GM13976 (cell line): ENCODE measurements at regions not wholly inside any gene's neighbourhood (a gene's known extent, or its start where the extent isn't known, plus 50 kb on each side); places are given as distances from the start of the nearest gene placed in this dataset.
"Not testable (repeated sequence)": the region's sequence is repeated elsewhere in the genome, so short reads cannot be mapped to it uniquely, and the experiment has no call there.

Source experiments
- DNase-seq: peaks from one replicate; pipeline ENCODE4 v3.0.0; 2012; ENCODE audit warnings: low spot score
- CTCF ChIP-seq: IDR thresholded peaks from 2 replicates; pipeline ENCODE4 v1.5.1; 2012; ENCODE audit warnings: borderline replicate concordance, mild to moderate bottlenecking; ENCODE audit not compliant: insufficient read depth; ENCODE audit errors: extremely low read depth, missing control alignments, control extremely low read depth
- in situ Hi-C: fragments of 300-500 bp; cut with MboI; formaldehyde crosslinking; loops from one replicate; pipeline ENCODE4 v1.12.0; 2022; ENCODE audit warnings: low sequenced_read_pairs, mixed read lengths, inconsistent platforms; ENCODE audit not compliant: unreplicated experiment

GRCh38 chr7:67344481-67345193 lies 348.0 kb downstream of the TYW1 start:
- TF ChIP-seq CTCF: no peak

DNA sequence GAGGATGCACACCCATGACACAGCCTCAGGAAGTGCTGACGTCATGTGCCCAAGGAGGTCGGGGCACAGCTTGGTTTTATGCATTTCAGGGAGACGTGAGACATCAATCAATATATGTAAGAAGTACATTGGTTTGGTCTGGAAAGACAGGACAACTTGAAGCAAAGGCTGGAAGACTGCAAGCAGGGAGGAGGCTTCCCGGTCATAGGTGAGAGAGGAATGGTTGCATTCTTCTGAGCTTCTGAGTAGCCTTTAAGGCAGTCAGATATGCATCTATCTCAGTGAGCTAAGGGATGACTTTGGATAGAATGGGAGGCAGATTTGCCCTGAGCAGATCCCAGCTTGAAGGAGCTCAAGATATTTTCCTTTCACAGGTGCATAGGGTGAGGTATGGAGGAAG lies 349.5 kb downstream of the TYW1 start:
- in situ Hi-C loops: no loop called here
- no peak for DNase-seq
- TF ChIP-seq CTCF: no peak

More at GRCh38 chr7:67344481-67345193, 348.0 kb downstream of the TYW1 start:
- in situ Hi-C loops: no loop called here
- no peak for DNase-seq

- no peak for DNase-seq
These were observed 350.2 kb downstream of the TYW1 start for GRCh38 chr7:67346876-67347275.

GRCh38 chr7:67348171-67348570 lies 351.5 kb downstream of the TYW1 start:
- TF ChIP-seq CTCF: no peak
- in situ Hi-C loops: no loop called here
- DNase-seq: no peak

More at GRCh38 chr7:67346876-67347275, 350.2 kb downstream of the TYW1 start:
- in situ Hi-C loops: no loop called here
- no peak for TF ChIP-seq CTCF

GRCh38 chr7:67357653-67358052 lies 361.0 kb downstream of the TYW1 start:
- in situ Hi-C loops, DNase-seq: not testable (repeated sequence)

GRCh38 chr7:67358316-67358715 lies 361.7 kb downstream of the TYW1 start:
- in situ Hi-C loops: not testable (repeated sequence)

DNA sequence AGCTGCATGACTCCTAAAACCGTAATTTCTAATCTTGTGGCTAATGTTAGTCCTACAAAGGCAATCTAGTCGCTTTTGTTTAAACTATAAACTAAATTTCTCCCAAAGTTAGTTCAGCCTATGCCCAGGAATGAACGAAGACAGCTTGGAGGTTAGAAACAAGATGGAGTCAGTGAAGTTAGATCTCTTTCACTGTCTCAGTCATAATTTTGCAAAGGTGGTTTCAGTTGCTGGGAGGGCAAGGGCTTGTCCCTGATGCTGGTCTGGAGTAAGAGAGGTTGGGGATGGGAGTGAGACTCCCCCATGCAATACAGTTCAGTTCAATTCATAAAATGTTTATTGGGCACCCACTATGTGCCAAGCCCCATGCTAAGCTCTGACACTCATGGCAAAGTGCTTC lies 362.1 kb downstream of the TYW1 start:
- in situ Hi-C loops, DNase-seq: not testable (repeated sequence)

More at GRCh38 chr7:67358316-67358715, 361.7 kb downstream of the TYW1 start:
- DNase-seq: not testable (repeated sequence)

DNA sequence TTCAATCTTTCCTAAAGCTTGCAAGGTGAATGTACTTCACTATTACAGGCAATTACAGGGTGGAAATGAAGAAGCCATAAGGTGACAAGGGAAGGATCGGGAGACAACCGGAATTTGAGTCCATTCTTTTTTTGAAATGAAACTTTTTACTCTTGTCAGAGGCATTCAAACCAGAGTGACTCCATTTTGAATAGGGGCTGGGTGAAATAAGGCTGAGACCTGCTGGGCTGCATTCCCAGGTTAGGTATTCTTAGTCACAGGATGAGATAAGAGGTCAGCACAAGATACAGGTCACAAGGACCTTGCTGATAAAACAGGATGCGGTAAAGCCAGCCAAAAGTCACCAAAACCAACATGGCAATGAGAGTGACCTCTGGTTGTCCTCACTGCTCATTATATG lies 363.3 kb downstream of the TYW1 start:
- in situ Hi-C loops: no loop called here
- TF ChIP-seq CTCF: no peak
- DNase-seq: no peak
